Calu3 (cell line): ENCODE measurements at regions not wholly inside any gene's neighbourhood (a gene's known extent, or its start where the extent isn't known, plus 50 kb on each side); places are given as distances from the start of the nearest gene placed in this dataset.

ENCODE experiments used
- BruUV-seq: library from RNA; stranded (reverse); fragments of 400-500 nt; replicated peaks from 2 replicates; lab custom pipeline; 2021; lab: Mats Ljungman, UMichigan
- CTCF ChIA-PET: fragments of 300-600 bp; sonication (Branson Sonifier 250); formaldehyde crosslinking; loops from one replicate; lab custom pipeline; 2022; ENCODE audit warnings: antibody characterized with exemption; lab: Charles Lee
- DNase-seq: peaks from one replicate; pipeline ENCODE4 v3.0.0; 2022
- H3K27ac Mint-ChIP-seq: one replicate; pipeline ENCODE4 v1.8.0; 2022; ENCODE audit warnings: mixed read lengths; ENCODE audit not compliant: unreplicated experiment
- H3K27me3 Mint-ChIP-seq: one replicate; pipeline ENCODE4 v1.8.0; 2022; ENCODE audit warnings: mixed read lengths; ENCODE audit not compliant: unreplicated experiment
- H3K36me3 Mint-ChIP-seq: one replicate; pipeline ENCODE4 v1.8.0; 2022; ENCODE audit warnings: mild to moderate bottlenecking, moderate library complexity, mixed read lengths; ENCODE audit not compliant: insufficient read depth, unreplicated experiment
- H3K4me1 Mint-ChIP-seq: one replicate; pipeline ENCODE4 v1.8.0; 2022; ENCODE audit warnings: mild to moderate bottlenecking, low read depth, mixed read lengths; ENCODE audit not compliant: unreplicated experiment
- H3K4me3 Mint-ChIP-seq: one replicate; pipeline ENCODE4 v1.8.0; 2022; ENCODE audit warnings: mild to moderate bottlenecking, low read depth, moderate library complexity, mixed read lengths; ENCODE audit not compliant: unreplicated experiment
- H3K9me3 Mint-ChIP-seq: one replicate; pipeline ENCODE4 v1.8.0; 2022; ENCODE audit warnings: low read depth, mixed read lengths; ENCODE audit not compliant: unreplicated experiment
- intact Hi-C: fragments of 100-400 bp; cut with micrococcal nuclease; formaldehyde crosslinking; loops from one replicate; pipeline ENCODE4 v1.10.0; 2022; ENCODE audit not compliant: unreplicated experiment
- TF ChIP-seq, protein P1 (sequence below): fragments of 200-600 bp; IDR thresholded peaks from one replicate; pipeline ENCODE4 v1.8.0; 2022; ENCODE audit warnings: antibody characterized with exemption; ENCODE audit not compliant: unreplicated experiment

GRCh38 chr9:26321935-26322334 lies 570.7 kb downstream of the CAAP1 start:
- H3K9me3 Mint-ChIP-seq, result peaks cover 3% of the 10 kb centered on the region
- CTCF ChIA-PET, result no interaction called here
- H3K4me3 Mint-ChIP-seq, result no peak overlapping the region
- no TSS peak for BruUV-seq
- TF ChIP-seq, protein P1, sequence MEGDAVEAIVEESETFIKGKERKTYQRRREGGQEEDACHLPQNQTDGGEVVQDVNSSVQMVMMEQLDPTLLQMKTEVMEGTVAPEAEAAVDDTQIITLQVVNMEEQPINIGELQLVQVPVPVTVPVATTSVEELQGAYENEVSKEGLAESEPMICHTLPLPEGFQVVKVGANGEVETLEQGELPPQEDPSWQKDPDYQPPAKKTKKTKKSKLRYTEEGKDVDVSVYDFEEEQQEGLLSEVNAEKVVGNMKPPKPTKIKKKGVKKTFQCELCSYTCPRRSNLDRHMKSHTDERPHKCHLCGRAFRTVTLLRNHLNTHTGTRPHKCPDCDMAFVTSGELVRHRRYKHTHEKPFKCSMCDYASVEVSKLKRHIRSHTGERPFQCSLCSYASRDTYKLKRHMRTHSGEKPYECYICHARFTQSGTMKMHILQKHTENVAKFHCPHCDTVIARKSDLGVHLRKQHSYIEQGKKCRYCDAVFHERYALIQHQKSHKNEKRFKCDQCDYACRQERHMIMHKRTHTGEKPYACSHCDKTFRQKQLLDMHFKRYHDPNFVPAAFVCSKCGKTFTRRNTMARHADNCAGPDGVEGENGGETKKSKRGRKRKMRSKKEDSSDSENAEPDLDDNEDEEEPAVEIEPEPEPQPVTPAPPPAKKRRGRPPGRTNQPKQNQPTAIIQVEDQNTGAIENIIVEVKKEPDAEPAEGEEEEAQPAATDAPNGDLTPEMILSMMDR, result no peak
- no peak for DNase-seq
- no peaks in the 10 kb centered on the region for H3K27me3 Mint-ChIP-seq
- H3K27ac Mint-ChIP-seq, result no peak overlapping the region
- H3K4me1 Mint-ChIP-seq, result no peaks in the 10 kb centered on the region
- intact Hi-C loops, result no loop called here
- H3K36me3 Mint-ChIP-seq, result no peaks in the 10 kb centered on the region

DNA sequence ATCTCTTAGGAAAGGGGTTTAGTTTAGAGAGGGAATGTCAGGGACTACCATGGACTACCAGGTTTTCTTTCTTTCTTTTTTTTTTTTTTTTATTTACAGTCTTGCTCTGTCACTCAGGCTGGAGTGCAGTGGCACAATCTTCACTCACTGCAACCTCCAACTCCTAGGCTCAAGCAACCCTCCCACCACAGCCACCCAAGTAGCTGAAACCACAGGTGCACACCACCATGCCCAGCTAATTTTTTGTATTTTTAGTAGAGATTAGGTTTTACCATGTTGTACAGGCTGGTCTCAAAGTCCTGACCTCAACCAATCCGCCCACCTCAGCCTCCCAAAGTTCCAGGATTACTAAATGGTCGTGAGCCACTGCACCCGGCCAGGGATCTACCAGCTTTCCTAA lies 572.7 kb downstream of the CAAP1 start:
- peaks cover 3% of the 10 kb centered on the region for H3K9me3 Mint-ChIP-seq
- H3K4me3 Mint-ChIP-seq, result no peak overlapping the region
- CTCF ChIA-PET, result no interaction called here
- H3K4me1 Mint-ChIP-seq, result no peaks in the 10 kb centered on the region
- H3K36me3 Mint-ChIP-seq, result no peaks in the 10 kb centered on the region
- no peaks in the 10 kb centered on the region for H3K27me3 Mint-ChIP-seq
- intact Hi-C loops, result no loop called here
- BruUV-seq, result no TSS peak
- TF ChIP-seq, protein P1, result no peak
- H3K27ac Mint-ChIP-seq, result no peak overlapping the region
- no peak for DNase-seq

- intact Hi-C loops, result no loop called here
- DNase-seq, result no peak
- TF ChIP-seq, protein P1, result no peak
- H3K27ac Mint-ChIP-seq, result no peak overlapping the region
- no peak overlapping the region for H3K4me3 Mint-ChIP-seq
- peaks cover 4% of the 10 kb centered on the region for H3K9me3 Mint-ChIP-seq
- CTCF ChIA-PET, result no interaction called here
- no peaks in the 10 kb centered on the region for H3K27me3 Mint-ChIP-seq
- no TSS peak for BruUV-seq
- no peaks in the 10 kb centered on the region for H3K4me1 Mint-ChIP-seq
- H3K36me3 Mint-ChIP-seq, result no peaks in the 10 kb centered on the region
Observed at GRCh38 chr9:26313108-26313507, 579.5 kb downstream of the CAAP1 start.

DNA sequence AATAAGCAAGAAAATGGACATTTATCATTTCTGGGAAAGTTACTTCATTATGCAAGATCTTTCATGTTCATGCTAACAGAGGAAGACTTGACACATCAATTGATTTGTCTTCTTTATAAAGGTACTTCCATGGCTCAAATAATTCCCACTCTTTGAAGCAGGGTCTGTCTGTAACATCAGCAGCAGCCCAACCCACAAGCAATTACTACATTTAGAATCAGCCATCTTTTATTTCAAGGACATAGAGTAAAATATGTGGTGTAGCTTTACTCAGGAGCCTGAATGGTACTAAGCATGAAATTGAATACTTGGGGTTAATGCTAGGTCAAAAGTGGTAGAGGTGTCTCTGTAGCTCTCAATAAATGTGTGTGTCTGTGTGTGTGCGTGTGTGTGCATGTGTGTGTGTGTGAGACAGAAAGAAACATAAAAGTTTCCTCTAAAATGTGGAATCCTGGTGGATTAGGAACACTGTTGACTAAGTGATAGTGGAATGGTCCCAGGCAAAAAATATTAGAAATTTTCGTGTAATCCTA lies 581.1 kb downstream of the CAAP1 start:
- no TSS peak for BruUV-seq

More for the DNA sequence above, 581.1 kb downstream of the CAAP1 start:
- H3K27me3 Mint-ChIP-seq, result no peaks in the 10 kb centered on the region
- intact Hi-C loops, result no loop called here
- no peak overlapping the region for H3K4me3 Mint-ChIP-seq
- peaks cover 13% of the 10 kb centered on the region for H3K9me3 Mint-ChIP-seq
- no peak for DNase-seq
- no peaks in the 10 kb centered on the region for H3K36me3 Mint-ChIP-seq
- TF ChIP-seq, protein P1, result no peak
- CTCF ChIA-PET, result no interaction called here
- H3K27ac Mint-ChIP-seq, result no peak overlapping the region
- H3K4me1 Mint-ChIP-seq, result no peaks in the 10 kb centered on the region
